ENCODE measurements at regions not wholly inside any gene's neighbourhood (a gene's known extent, or its start where the extent isn't known, plus 50 kb on each side); places are given as distances from the start of the nearest gene placed in this dataset.

GRCh38 chr20:57094252-57094891 lies 172.1 kb downstream of the BMP7 start:
- no peak for TF ChIP-seq CTCF (conservative IDR thresholded peaks at IDR 0.05; ENCODE audit: low read depth, low read length)
- TF ChIP-seq EZH2 (IDR thresholded peaks at IDR 0.05; ENCODE audit: low read length, unreplicated experiment) = no peak

All from PC-3 (cell line).